ENCODE measurements at regions not wholly inside any gene's neighbourhood (a gene's known extent, or its start where the extent isn't known, plus 50 kb on each side); places are given as distances from the start of the nearest gene placed in this dataset.

GRCh38 chr5:77893225-77893860 is 117.2 kb upstream of the TBCA start:
- TF ChIP-seq EZH2phosphoT487 (IDR thresholded peaks at IDR 0.05; ENCODE audit: borderline replicate concordance, low read depth, low read length) (no peak), CTCF (conservative IDR thresholded peaks at IDR 0.05; ENCODE audit: low read length) (no peak)
- no peak overlapping the region for H2AFZ ChIP-seq (ENCODE audit: low read length)

DNA sequence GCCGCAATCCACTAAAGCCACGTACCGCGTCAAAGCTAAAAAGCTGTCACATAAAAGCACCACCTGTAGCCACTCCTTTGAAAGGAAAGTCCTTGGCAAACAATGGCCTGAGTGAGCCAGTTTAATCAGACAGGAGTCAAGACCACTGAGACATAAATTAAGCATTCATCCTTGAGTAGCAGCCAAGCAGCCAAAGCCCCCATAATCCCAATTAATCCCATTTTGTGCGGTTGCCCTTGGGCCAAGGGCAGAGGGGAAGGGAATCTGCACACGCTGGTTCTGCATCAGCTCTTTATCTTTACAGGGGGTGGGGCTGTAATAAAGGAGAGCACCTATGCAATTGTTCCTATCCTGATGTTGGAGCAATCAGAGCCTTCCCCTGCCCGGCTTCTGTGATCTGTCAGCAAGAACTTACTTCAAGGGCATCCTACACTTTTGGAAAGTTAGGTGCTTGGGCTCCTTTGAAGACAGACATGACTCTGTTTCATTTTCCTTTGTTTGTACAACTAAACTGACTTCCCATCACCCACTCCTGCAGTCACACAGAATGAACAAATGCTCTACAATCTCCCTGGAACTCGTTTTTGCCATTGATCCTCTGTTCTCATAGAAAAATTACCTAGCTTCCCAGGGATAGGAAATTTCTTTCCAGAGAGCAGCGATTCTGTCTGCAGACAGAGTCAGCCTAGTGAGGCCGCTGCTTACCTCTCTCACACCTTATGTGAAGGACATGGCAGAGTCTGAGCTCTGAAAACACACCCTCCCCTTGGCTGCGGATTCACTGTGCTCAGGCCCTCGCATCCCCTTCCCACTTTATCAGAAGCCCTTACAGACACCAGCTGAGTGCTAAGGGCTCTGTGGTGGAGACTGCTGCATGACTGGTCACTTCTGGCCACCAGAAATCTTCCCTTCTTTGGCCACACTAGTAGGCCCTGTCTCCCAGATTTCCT is 116.2 kb upstream of the TBCA start:
- Histone ChIP-seq H3K9me2 (ENCODE audit: insufficient read depth, low read length) (no peaks in the 10 kb centered on the region), H3K27ac (ENCODE audit: low read depth, low read length, poor library complexity, severe bottlenecking) (no peak overlapping the region), H3K4me2 (ENCODE audit: low read length) (no peak overlapping the region), H3K79me2 (ENCODE audit: insufficient read depth, low read depth, low read length) (no peaks in the 10 kb centered on the region), H4K20me1 (ENCODE audit: insufficient read depth, low read length) (no peaks in the 10 kb centered on the region), H3K36me3 (ENCODE audit: insufficient read depth, low read length) (no peaks in the 10 kb centered on the region), H3K4me1 (ENCODE audit: insufficient read depth, low read length, poor library complexity, severe bottlenecking) (no peaks in the 10 kb centered on the region), H3K9me3 (ENCODE audit: low read length) (no peaks in the 10 kb centered on the region), H3K4me3 (ENCODE audit: low read depth, low read length, poor library complexity, severe bottlenecking) (no peak overlapping the region), H2AFZ (ENCODE audit: low read length) (no peak overlapping the region)
- no peak for TF ChIP-seq EZH2phosphoT487 (IDR thresholded peaks at IDR 0.05; ENCODE audit: borderline replicate concordance, low read depth, low read length)
- no peak for TF ChIP-seq CTCF (conservative IDR thresholded peaks at IDR 0.05; ENCODE audit: low read length)
- intact Hi-C loops (cut with micrococcal nuclease; ENCODE audit: unreplicated experiment): no loop called here
- CTCF ChIA-PET (ENCODE audit: unreplicated experiment): no interaction called here
- BruUV-seq (replicated peaks): no TSS peak
- DNase-seq (ENCODE audit: low spot score): no peak
- POLR2A ChIA-PET: no interaction called here

More at GRCh38 chr5:77893225-77893860, 117.2 kb upstream of the TBCA start:
- POLR2A ChIA-PET: no interaction called here
- no TSS peak for BruUV-seq (replicated peaks)
- intact Hi-C loops (cut with micrococcal nuclease; ENCODE audit: unreplicated experiment): no loop called here
- Histone ChIP-seq H3K9me2 (ENCODE audit: insufficient read depth, low read length) (no peaks in the 10 kb centered on the region), H3K36me3 (ENCODE audit: insufficient read depth, low read length) (no peaks in the 10 kb centered on the region), H4K20me1 (ENCODE audit: insufficient read depth, low read length) (no peaks in the 10 kb centered on the region), H3K27ac (ENCODE audit: low read depth, low read length, poor library complexity, severe bottlenecking) (no peak overlapping the region), H3K79me2 (ENCODE audit: insufficient read depth, low read depth, low read length) (no peaks in the 10 kb centered on the region), H3K4me3 (ENCODE audit: low read depth, low read length, poor library complexity, severe bottlenecking) (no peak overlapping the region), H3K4me2 (ENCODE audit: low read length) (no peak overlapping the region), H3K9me3 (ENCODE audit: low read length) (no peaks in the 10 kb centered on the region), H3K4me1 (ENCODE audit: insufficient read depth, low read length, poor library complexity, severe bottlenecking) (no peaks in the 10 kb centered on the region)
- DNase-seq (ENCODE audit: low spot score): no peak
- CTCF ChIA-PET (ENCODE audit: unreplicated experiment): no interaction called here

- H3K4me1 ChIP-seq (ENCODE audit: insufficient read depth, low read length, poor library complexity, severe bottlenecking): no peaks in the 10 kb centered on the region
- no peak for TF ChIP-seq EZH2phosphoT487 (IDR thresholded peaks at IDR 0.05; ENCODE audit: borderline replicate concordance, low read depth, low read length)
- TF ChIP-seq CTCF (conservative IDR thresholded peaks at IDR 0.05; ENCODE audit: low read length): no peak
- intact Hi-C loops (cut with micrococcal nuclease; ENCODE audit: unreplicated experiment): no loop called here
- no peaks in the 10 kb centered on the region for H3K9me2 ChIP-seq (ENCODE audit: insufficient read depth, low read length)
- ChIA-PET POLR2A (no interaction called here), CTCF (ENCODE audit: unreplicated experiment) (no interaction called here)
- H3K36me3 ChIP-seq (ENCODE audit: insufficient read depth, low read length): no peaks in the 10 kb centered on the region
- no peaks in the 10 kb centered on the region for H4K20me1 ChIP-seq (ENCODE audit: insufficient read depth, low read length)
- no TSS peak for BruUV-seq (replicated peaks)
- no peak for DNase-seq (ENCODE audit: low spot score)
- H2AFZ ChIP-seq (ENCODE audit: low read length): no peak overlapping the region
- H3K9me3 ChIP-seq (ENCODE audit: low read length): no peaks in the 10 kb centered on the region
- H3K4me3 ChIP-seq (ENCODE audit: low read depth, low read length, poor library complexity, severe bottlenecking): no peak overlapping the region
- H3K79me2 ChIP-seq (ENCODE audit: insufficient read depth, low read depth, low read length): no peaks in the 10 kb centered on the region
- H3K4me2 ChIP-seq (ENCODE audit: low read length): no peak overlapping the region
- H3K27ac ChIP-seq (ENCODE audit: low read depth, low read length, poor library complexity, severe bottlenecking): no peak overlapping the region
These were observed 109.4 kb upstream of the TBCA start for GRCh38 chr5:77885519-77885918.

Measured in OCI-LY7 (cell line).